GM19351 (cell line): ENCODE measurements at regions not wholly inside any gene's neighbourhood (a gene's known extent, or its start where the extent isn't known, plus 50 kb on each side); places are given as distances from the start of the nearest gene placed in this dataset.

Source experiments
- ATAC-seq: cut with Tn5 transposase; IDR thresholded peaks from one replicate; pipeline ENCODE4 v1.9.1; 2021; ENCODE audit warnings: mild to moderate bottlenecking, moderate library complexity; ENCODE audit not compliant: unreplicated experiment

GRCh38 chr6:164266851-164267250 lies 852.3 kb downstream of the QKI start:
- ATAC-seq = no peak

GRCh38 chr6:164262348-164262747 lies 847.8 kb downstream of the QKI start:
- no peak for ATAC-seq

GRCh38 chr6:164258421-164258820 lies 843.9 kb downstream of the QKI start:
- ATAC-seq = no peak

- no peak for ATAC-seq
These were observed 838.4 kb downstream of the QKI start for GRCh38 chr6:164252948-164253347.

GRCh38 chr6:164252291-164252690 lies 837.8 kb downstream of the QKI start:
- no peak for ATAC-seq

- no peak for ATAC-seq
These were observed 832.6 kb downstream of the QKI start for GRCh38 chr6:164247106-164247505.

- no peak for ATAC-seq
These were observed 831.6 kb downstream of the QKI start for GRCh38 chr6:164246082-164246481.

GRCh38 chr6:164243949-164244348 lies 829.4 kb downstream of the QKI start:
- no peak for ATAC-seq

GRCh38 chr6:164243012-164243610 lies 828.6 kb downstream of the QKI start:
- ATAC-seq = no peak

GRCh38 chr6:164230804-164231203 lies 816.3 kb downstream of the QKI start:
- no peak for ATAC-seq

GRCh38 chr6:164230259-164230658 lies 815.7 kb downstream of the QKI start:
- ATAC-seq = no peak

GRCh38 chr6:164229716-164230115 lies 815.2 kb downstream of the QKI start:
- ATAC-seq = no peak

GRCh38 chr6:164227952-164228522 lies 813.5 kb downstream of the QKI start:
- ATAC-seq = no peak

GRCh38 chr6:164216839-164217238 lies 802.3 kb downstream of the QKI start:
- no peak for ATAC-seq

GRCh38 chr6:164216368-164216767 lies 801.9 kb downstream of the QKI start:
- ATAC-seq = no peak

GRCh38 chr6:164214066-164214465 lies 799.5 kb downstream of the QKI start:
- no peak for ATAC-seq

- ATAC-seq = no peak
These were observed 796.7 kb downstream of the QKI start for GRCh38 chr6:164211254-164211653.

GRCh38 chr6:164210783-164211182 lies 796.3 kb downstream of the QKI start:
- no peak for ATAC-seq

GRCh38 chr6:164210323-164210722 lies 795.8 kb downstream of the QKI start:
- ATAC-seq = no peak

- no peak for ATAC-seq
These were observed 793.9 kb downstream of the QKI start for GRCh38 chr6:164208371-164208770.

GRCh38 chr6:164206807-164207423 lies 792.4 kb downstream of the QKI start:
- no peak for ATAC-seq

- no peak for ATAC-seq
These were observed 785.6 kb downstream of the QKI start for GRCh38 chr6:164200071-164200470.

GRCh38 chr6:164195942-164196281 lies 781.4 kb downstream of the QKI start:
- ATAC-seq = no peak
